Middle frontal gyrus (tissue), 1 donor: ENCODE measurements at regions not wholly inside any gene's neighbourhood (a gene's known extent, or its start where the extent isn't known, plus 50 kb on each side); places are given as distances from the start of the nearest gene placed in this dataset.

Experiments used
- DNase-seq: peaks from one replicate; pipeline ENCODE4 v3.0.0-alpha.2; 2015; ENCODE audit warnings: low spot score; ENCODE audit errors: extremely low spot score

GRCh38 chr3:180092889-180093288 lies 56.2 kb upstream of the PEX5L start:
- no peak for DNase-seq

GRCh38 chr3:180093535-180093934 lies 56.8 kb upstream of the PEX5L start:
- no peak for DNase-seq

- DNase-seq: no peak
These were observed 60.9 kb upstream of the PEX5L start for GRCh38 chr3:180097626-180098025.

DNA sequence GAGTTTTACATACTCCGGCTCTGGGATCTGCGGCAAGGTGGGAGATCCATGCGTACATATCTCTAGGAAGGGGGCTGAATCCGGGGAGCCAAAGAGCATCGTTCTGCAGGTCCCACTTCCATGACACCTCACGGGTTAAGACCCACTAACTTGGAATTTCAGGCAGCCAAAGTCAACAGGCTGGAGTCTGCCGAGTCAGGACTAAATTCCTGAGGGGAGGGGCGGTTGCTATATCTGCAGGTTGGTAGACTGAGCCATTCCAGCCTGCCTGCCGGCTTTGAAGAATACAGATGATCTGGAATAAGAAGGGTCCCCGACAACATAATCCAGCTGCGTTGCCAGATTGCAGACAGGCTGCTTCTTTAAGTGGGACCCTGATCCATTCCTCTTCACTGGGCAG lies 65.4 kb upstream of the PEX5L start:
- DNase-seq: no peak

DNA sequence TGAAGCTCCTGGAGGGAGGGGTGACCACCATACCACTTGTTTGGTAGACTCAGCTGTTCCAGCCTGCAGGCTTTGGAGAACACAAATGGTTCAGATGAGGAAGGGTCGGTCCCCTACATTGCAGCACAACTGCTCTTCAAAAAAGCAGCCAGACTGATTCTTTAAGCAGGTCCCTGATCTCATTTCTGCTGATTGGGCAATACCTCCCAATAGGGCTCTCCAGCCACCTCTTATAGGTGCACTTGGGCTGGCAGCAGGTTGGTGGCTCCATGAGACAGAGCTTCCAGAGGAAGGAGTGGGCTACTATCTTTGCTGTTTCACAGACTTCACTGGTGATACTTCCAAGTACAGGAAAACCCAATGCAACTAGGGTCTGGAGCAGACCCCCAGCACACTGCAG lies 65.9 kb upstream of the PEX5L start:
- DNase-seq: no peak

DNA sequence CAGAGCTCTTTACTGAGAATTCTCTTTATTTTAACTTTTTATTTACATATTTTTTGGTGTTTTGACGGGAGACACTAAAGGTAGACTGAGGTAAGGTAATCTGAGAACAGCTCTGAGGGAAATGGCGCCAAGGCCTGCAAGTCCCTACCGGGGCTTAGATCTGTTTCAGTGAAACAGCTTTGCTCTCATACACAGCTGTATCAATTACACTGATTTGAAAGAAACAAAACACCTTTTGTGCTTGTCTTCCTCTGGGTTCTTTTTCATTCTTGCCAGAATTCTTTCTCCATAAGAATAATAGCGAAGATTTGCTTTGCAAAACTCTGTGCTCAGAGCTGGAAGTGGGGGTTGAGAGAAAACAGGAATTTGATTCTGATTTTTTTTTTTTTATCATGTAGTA lies 79.5 kb upstream of the PEX5L start:
- no peak for DNase-seq

- no peak for DNase-seq
These were observed 79.9 kb upstream of the PEX5L start for GRCh38 chr3:180116658-180117057.

DNA sequence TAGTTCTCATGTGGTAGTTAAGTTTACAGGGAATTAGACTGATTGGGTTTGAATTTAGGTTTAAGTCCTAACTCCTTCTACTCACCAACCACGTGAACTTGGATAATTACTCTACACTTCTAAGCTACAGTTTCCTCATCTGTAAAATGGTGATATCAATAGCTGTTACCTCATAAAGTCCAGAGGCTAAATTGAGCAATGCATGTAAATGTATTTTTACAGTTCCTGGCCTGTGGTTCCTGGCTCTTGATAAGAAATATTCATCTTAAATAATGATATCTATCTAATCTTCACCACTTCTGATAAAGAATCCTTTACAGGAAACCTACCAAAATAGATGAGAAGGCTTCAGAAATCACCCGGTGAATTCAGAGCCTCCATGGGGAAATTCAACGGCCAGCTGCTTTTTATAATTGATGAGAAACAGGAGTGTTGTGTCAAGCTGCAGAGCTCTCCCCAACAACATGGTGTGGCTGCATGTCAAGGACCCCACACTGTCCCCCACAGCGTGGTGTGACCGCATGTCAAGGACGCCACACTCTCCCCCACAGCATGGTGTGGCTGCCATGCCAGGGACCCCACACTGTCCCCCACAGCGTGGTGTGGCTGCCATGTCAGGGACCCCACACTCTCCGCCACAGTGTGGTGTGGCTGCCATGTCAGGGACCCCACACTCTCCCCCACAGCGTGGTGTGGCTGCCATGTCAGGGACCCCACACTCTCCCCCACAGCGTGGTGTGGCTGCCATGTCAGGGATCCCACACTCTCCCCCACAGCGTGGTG lies 80.8 kb upstream of the PEX5L start:
- DNase-seq: no peak

GRCh38 chr3:180119567-180119966 lies 82.8 kb upstream of the PEX5L start:
- DNase-seq: no peak

GRCh38 chr3:180123928-180124327 lies 87.2 kb upstream of the PEX5L start:
- DNase-seq: no peak

DNA sequence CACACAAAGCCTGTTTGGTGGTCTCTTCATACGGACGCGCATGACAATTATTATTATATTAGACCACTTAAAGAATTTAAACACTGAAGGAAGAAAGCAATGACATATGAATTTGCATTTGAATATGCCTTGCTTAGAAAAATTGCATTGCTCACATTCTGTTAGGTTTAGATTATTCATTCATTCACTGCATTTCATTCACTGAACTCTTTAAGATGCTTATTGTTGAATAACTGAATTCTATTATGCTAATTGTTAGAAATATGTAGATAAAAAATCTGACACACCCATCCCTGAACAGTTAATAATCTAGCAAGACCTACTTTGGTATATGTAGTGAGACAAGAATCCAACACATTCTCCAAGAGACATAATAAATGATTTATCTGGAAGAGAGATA lies 94.4 kb upstream of the PEX5L start:
- no peak for DNase-seq

DNA sequence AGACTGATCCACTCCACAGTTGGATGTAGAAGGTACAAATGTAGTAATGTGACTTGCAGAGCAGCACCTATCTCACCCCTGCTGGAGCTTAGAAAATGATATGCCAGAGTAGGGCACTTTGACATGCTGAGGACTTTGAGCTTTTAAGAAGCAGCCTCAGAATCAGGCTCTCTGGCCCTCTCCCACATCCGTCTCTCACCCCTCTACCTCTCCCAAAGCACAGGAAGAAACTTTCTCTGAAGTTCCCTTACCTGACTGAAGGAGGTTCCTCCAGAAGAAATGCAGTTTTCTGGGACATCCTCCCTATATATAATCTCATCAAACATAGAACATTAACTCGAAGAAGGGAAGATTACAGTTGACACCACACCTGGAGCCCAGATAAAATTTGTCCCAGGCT lies 98.4 kb upstream of the PEX5L start:
- no peak for DNase-seq

DNA sequence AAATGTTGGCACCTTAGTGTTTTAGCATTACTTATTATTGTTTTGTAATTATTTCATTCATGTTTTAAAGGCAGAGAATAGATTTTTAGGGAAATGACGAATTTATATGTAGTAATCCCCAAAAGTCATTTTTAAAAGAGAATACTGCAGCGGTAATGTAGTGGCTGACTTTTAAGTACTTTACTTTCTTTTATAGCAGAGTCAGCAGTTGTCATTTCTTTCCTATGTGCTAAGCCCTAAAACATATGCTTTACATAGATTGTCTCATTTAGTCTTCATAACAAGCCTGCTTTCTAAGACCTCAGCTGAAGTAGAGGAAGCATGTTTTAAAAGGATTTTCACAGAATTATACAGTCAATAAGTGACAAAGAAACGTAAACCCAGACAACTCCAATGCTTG lies 102.1 kb upstream of the PEX5L start:
- no peak for DNase-seq

DNA sequence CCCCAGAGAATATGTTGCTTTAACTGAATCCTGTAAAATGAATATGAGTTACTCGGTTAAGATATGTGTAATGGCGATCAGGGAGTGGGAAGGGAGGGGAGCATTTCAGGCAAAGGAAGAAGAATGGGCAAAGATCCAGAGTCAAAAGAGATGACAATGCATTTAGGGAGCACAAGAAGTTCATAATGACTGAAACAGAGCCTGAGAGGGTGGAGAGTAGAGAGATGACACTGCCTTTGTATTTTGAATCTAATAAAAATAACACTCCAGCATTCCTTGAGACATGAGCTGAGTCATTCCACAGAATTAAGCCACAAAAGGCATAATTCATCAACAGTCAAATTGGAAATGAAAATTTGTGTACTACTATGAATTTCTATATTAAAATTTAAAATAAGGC lies 105.3 kb upstream of the PEX5L start:
- no peak for DNase-seq

DNA sequence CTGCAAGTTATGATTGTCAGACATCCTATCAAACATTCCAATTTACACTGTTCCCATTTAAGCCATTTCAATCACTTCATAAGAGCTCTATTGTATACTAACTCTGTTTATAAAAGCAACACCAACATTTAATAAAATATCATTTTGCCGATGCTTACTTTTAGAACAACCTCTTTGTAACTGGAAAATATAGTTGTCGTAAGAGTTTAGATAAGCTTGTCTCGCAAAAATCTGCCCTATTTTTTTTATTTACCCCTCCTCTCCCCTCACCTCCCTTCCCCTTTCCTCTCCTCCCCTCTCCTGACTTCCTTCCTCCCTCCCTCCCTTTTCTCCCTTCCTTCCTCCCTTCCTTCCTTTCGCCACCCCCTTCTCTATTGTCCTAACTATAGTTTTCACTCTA lies 105.7 kb upstream of the PEX5L start:
- DNase-seq: no peak

GRCh38 chr3:180161770-180162169 lies 125.0 kb upstream of the PEX5L start:
- DNase-seq: no peak

- DNase-seq: no peak
These were observed 138.8 kb upstream of the PEX5L start for GRCh38 chr3:180175572-180175971.

DNA sequence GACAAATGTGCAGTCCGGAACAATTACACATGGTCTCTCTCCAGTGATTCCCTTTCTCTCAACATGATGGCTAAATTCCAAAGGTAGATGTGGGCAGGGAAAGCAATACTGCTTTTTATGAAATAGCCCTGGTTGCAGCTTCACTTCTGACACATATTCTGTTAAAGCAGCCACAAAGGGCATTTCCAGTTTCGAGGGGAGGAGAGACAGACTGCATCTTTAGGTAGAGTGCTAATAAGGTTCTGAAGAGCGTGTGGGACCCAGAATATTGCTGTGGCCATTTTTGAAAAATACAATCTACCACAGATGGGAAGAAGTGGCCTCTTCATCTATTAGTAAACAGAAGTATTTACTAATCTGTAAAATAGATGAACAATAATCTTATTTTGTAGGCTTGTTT lies 139.3 kb upstream of the PEX5L start:
- no peak for DNase-seq

GRCh38 chr3:180177255-180177654 lies 140.5 kb upstream of the PEX5L start:
- DNase-seq: no peak

DNA sequence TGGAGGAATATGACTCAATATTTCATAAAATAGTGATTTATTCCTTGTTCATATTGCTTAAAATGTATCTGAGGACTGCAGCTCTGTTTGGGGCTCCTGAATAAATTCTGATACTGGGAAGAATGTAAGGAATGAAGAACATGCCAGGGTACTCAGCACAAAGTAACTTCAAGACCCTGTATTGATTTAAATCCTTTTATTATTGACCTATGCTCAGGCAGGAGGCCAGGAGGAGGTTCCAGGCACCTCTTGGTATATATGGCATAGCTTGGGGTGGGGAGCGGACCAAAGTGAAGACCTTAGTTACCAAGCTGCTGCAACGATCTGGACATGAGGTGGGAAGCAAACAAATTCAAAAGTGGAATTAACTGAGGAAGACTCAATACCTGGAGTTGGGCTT lies 142.8 kb upstream of the PEX5L start:
- DNase-seq: no peak

- DNase-seq: no peak
These were observed 144.1 kb upstream of the PEX5L start for GRCh38 chr3:180180795-180181194.

DNA sequence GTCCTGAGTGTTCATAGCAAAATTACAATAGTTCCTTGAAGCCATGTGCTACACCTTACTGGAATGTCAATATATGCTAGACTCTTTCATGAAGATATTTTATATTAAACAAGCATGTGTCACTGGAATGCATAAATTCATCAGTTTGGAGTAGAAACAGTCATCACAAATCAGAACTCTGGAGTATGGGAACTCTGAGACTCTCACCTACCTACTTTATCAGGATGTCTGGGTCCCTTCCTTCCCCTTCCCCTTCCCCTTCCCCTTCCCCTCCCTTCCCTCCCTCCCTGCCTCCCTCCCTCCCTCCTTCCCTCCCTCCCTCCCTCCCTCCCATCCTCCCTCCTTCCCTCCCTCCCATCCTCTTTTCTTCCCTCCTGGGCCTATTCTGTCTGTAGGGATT lies 144.7 kb upstream of the PEX5L start:
- DNase-seq: no peak

GRCh38 chr3:180183346-180183745 lies 146.6 kb upstream of the PEX5L start:
- DNase-seq: no peak

- peak; percentile 29 for DNase-seq
These were observed 148.1 kb upstream of the PEX5L start for GRCh38 chr3:180184816-180185215.
